Erythroblast (primary cell): ENCODE measurements at regions not wholly inside any gene's neighbourhood (a gene's known extent, or its start where the extent isn't known, plus 50 kb on each side); places are given as distances from the start of the nearest gene placed in this dataset.

ENCODE experiments used
- DNase-seq, 2 experiments: peaks; one replicate each; lab custom pipeline; 2025; lab: John Stamatoyannopoulos, UW
- GATA1 ChIP-seq: IDR thresholded peaks from 2 replicates; pipeline ENCODE4 v1.6.1; 2011; ENCODE audit warnings: low read depth, mild to moderate bottlenecking, control low read depth, low read length, moderate library complexity
- POLR2A ChIP-seq: IDR thresholded peaks from 2 replicates; pipeline ENCODE4 v1.6.1; 2011; ENCODE audit warnings: mild to moderate bottlenecking, low read length

GRCh38 chr12:124450376-124450750 lies 117.0 kb downstream of the NCOR2 start:
- TF ChIP-seq POLR2A (no peak), GATA1 (no peak)
- DNase-seq = no peak

DNA sequence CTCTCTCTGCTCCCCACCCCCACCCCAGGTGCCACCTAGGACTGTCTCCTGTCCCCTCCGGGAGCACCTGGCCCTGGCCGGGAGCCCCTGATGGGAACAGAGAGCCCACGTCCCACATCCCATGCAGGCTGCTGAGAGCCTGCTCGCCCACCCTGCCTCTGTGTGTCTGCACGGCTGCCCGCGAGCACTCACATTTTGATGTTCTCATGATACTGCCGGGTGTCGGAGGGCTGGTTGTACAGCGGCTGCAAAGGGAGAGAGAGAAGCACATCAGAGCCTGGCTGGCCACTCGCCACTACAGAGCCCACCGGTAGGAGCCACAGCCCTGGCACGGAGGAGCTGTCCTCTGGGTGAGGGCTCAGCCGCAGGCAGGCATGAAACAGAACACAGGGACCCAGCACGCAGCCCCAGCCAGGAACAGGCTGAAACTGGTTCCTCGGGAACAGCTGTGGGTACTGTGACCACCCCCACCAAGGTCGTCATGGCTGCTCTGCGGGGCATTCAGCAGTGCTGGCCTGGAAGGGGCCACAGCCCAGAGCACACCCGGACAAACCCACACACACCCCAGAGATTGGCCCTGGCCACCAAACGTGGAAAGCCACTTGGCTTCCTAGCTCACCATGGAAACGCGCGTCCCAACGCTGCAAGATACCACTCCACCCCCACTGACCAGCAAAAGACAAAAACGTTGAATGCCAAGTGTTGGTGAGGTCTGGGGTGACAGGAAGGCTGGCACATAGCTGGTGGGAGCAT lies 117.6 kb downstream of the NCOR2 start:
- DNase-seq = no peak
- TF ChIP-seq GATA1 = no peak
- TF ChIP-seq POLR2A = no peak

- no peak for DNase-seq
- no peak for TF ChIP-seq GATA1
- no peak for TF ChIP-seq POLR2A
These were observed 118.3 kb downstream of the NCOR2 start for GRCh38 chr12:124448955-124449622.

DNA sequence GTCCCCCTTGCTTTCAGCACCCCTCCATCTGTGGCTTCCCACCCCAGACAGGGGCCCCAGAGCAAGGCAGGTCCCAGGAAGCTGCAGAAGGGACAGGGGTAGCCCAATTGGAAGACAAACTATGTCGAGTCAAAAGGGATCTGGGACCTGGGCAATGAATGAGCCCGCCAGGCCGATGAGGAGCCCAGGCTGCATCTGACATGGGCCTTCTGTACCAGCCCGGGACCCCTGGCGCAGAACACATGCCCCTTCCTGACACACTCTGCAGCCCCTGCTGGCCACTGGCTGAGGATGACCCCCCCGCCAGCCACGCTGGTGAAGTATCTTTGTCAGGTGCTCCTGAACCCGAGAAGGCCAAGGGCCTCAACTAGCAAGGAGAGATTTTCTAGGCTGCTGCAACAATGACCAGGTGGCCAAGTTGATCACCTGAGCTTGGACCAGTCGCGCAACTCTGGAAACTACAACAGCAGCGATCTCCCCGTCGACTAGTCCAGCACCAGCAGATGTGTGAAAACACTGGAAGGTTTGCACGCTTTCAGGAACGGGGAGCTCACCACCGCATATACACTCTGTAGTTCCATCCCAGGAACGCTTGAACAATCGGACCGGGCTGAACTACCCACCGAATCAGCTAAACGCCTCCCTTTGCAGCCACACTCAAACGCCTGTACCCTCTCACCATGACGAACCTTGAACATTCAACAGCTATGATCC lies 119.0 kb downstream of the NCOR2 start:
- TF ChIP-seq GATA1 (no peak), POLR2A (no peak)

DNA sequence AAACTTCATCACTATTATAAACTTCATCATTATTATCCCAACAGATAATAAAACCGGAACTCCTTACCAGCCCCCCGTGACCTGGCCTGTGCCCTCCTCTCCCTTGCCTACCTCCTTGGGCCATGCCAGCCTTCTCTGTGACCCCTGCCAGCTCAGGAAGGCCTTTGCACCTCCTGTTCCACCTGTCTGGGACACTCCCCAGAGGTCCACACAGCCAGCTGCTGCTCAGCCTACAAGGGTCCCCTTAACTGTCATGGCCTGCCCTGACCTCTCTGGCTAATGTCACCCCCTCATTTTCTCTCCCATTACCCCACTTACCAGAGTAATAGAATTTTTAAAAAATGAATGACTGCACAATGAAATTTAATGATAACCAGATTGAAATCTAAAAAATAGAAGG lies 121.0 kb downstream of the NCOR2 start:
- TF ChIP-seq POLR2A (no peak), GATA1 (no peak)
- DNase-seq = no peak

More for the DNA sequence above, 119.0 kb downstream of the NCOR2 start:
- DNase-seq = no peak

GRCh38 chr12:124445826-124446225 lies 121.6 kb downstream of the NCOR2 start:
- no peak for DNase-seq
- no peak for TF ChIP-seq GATA1
- TF ChIP-seq POLR2A = no peak

- no peak for DNase-seq
- TF ChIP-seq GATA1 (no peak), POLR2A (no peak)
These were observed 122.2 kb downstream of the NCOR2 start for GRCh38 chr12:124445121-124445718.

DNA sequence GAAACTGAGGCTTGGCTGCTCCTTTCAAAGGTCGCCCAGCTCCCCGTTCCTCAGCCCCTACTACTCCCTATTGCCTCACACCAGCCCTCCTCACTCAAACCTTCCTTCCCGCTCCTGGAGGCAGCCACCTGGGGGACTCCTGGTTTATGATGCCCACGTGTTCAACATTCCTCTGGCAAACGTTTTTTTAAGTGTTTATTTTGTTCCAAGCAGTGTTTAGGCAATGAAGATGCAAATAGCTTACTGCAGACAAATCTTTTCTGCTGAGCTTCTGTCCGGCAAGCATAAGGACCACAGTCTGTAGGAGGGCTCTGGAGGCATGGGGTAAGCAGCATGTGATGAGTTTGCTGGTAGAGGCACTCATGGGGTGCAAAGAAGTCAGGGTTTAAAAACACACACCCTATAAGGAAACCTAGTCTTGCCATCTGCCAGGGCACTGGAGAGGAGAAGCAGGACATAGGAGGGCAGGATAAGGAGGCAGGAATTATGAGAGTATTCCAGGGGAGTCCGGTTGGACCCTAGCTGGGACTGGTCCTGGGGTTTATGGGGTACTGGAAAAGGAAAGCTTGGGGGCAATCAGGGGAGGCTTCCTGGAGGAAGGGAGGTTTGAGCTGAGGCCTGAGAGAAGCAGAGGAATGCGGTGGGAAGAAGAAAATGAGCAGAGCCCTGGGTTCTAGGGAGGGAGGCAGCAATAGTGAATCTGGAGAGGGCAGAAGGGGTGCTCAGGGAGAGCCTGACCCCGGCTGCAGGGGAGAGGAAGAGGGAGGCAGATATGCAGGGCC lies 123.3 kb downstream of the NCOR2 start:
- DNase-seq = no peak
- TF ChIP-seq GATA1 (no peak), POLR2A (no peak)

- TF ChIP-seq POLR2A (no peak), GATA1 (no peak)
- DNase-seq = no peak
These were observed 124.5 kb downstream of the NCOR2 start for GRCh38 chr12:124442772-124443445.

DNA sequence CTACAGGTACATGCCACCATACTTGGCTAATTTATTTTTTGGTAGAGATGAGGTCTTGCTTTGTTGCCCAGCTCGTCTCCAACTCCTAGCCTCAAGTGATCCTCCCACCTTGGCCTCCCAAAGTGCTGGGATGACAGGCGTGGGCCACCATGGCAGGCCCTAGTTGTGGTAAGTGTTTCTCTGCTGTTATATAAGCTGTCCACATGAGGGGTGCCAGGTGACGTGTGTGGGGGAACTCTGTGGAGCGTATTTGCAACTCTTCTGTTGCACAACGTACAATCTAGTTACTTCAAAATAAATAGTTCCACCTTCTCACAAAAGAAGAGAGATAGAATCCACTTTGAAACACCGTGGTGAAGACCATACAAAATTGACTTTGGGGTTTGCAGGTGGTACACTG lies 125.1 kb downstream of the NCOR2 start:
- no peak for DNase-seq
- TF ChIP-seq GATA1 (no peak), POLR2A (no peak)

DNA sequence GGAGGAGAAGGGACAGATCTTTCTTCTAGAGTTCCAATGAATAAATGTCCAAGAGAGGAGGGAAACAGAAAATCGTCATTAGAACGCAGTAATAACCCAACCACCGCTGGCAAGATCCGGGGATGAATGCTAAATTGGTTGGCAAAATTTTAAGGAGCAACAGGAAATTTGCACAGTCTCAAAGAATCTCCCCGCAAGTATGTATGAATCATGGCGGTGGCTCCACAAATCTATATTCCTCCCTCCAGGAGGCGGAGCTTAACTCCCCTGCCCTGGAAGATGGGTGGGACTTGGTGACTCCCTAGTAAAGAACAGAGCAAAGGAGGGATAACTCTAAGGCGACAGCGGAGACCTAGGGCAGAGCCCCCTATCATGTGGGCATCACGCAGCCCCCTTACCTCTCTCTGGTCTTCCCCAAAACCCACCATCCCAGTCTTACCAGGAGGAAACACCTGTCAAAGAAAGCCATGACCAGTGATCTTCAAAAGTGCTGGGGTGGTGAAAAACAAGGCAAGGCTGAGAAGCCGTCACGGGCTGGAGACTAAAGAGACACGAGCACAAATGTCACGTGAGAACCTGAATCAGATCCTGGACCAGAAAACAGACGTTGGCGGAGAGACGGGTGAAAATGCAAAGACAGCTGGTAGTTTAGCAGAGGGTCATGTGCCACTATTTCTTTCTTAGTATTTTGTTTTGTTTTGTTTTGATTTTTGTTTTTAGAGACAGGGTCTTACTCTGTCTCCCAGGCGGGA lies 125.8 kb downstream of the NCOR2 start:
- no peak for DNase-seq

DNA sequence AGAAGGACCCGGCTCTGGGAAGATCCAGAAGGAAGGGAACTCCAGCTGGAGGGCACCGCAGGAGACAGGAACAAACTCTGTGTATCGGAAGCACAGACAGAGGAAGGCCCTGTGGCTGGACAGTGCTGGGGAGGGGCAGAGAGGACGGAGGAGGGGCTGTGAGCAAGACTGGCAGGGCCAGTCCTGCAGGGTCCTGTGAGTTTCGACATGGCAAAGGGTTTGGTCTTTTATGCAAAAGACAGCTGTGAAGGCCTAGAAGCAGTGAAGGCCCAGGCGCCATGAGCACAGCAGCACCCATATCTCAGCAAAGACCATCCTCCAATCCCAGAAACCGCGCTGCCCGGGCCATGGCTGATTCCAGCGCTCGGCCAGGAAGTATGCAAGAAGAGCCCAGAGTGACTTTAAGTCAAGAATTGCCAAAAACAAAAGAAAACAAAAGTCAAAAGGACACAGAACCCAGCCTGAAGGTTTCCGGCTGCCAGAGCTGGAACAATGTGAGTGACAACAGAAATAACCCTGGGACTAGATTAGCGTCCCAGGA lies 126.5 kb downstream of the NCOR2 start:
- TF ChIP-seq GATA1 = no peak
- no peak for TF ChIP-seq POLR2A
- no peak for DNase-seq

More for the DNA sequence above, 125.8 kb downstream of the NCOR2 start:
- TF ChIP-seq GATA1 (no peak), POLR2A (no peak)
